NCI-H2227 (cell line): ENCODE measurements at regions not wholly inside any gene's neighbourhood (a gene's known extent, or its start where the extent isn't known, plus 50 kb on each side); places are given as distances from the start of the nearest gene placed in this dataset.

Experiments
- DNase-seq: peaks from one replicate; lab custom pipeline; 2025; ENCODE audit not compliant: unreplicated experiment; lab: John Stamatoyannopoulos, UW

- no peak for DNase-seq
Observed at GRCh38 chr13:39856714-39857113, 201.3 kb downstream of the COG6 start.

- no peak for DNase-seq
Observed at GRCh38 chr13:39858794-39859193, 203.3 kb downstream of the COG6 start.

GRCh38 chr13:39859898-39860297 is 204.4 kb downstream of the COG6 start:
- DNase-seq: no peak

GRCh38 chr13:39862900-39863299 is 207.4 kb downstream of the COG6 start:
- no peak for DNase-seq

GRCh38 chr13:39864221-39864620 is 208.8 kb downstream of the COG6 start:
- no peak for DNase-seq

GRCh38 chr13:39866722-39867121 is 211.3 kb downstream of the COG6 start:
- no peak for DNase-seq

- no peak for DNase-seq
Observed at GRCh38 chr13:39867807-39868206, 212.3 kb downstream of the COG6 start.

GRCh38 chr13:39870197-39870747 is 214.8 kb downstream of the COG6 start:
- DNase-seq: no peak

- DNase-seq: no peak
Observed at GRCh38 chr13:39874331-39875053, 219.0 kb downstream of the COG6 start.

GRCh38 chr13:39875111-39875987 is 219.9 kb downstream of the COG6 start:
- DNase-seq: no peak

GRCh38 chr13:39876258-39876657 is 220.8 kb downstream of the COG6 start:
- no peak for DNase-seq

- DNase-seq: no peak
Observed at GRCh38 chr13:39877134-39877533, 221.7 kb downstream of the COG6 start.

- no peak for DNase-seq
Observed at GRCh38 chr13:39879286-39880035, 224.0 kb downstream of the COG6 start.

- no peak for DNase-seq
Observed at GRCh38 chr13:39881383-39881782, 225.9 kb downstream of the COG6 start.

GRCh38 chr13:39881887-39882286 is 226.4 kb downstream of the COG6 start:
- no peak for DNase-seq

GRCh38 chr13:39884166-39884565 is 228.7 kb downstream of the COG6 start:
- no peak for DNase-seq

- DNase-seq: no peak
Observed at GRCh38 chr13:39886336-39886735, 230.9 kb downstream of the COG6 start.

GRCh38 chr13:39887387-39887786 is 231.9 kb downstream of the COG6 start:
- DNase-seq: no peak

- DNase-seq: no peak
Observed at GRCh38 chr13:39888865-39889810, 233.7 kb downstream of the COG6 start.

GRCh38 chr13:39890537-39890936 is 235.1 kb downstream of the COG6 start:
- DNase-seq: no peak
